ENCODE measurements at regions not wholly inside any gene's neighbourhood (a gene's known extent, or its start where the extent isn't known, plus 50 kb on each side); places are given as distances from the start of the nearest gene placed in this dataset.

GRCh38 chr14:65937960-65938316 is 525.4 kb downstream of the FUT8 start:
- no peaks in the 10 kb centered on the region for H3K9me3 ChIP-seq
- no peak for ATAC-seq

GRCh38 chr14:65938738-65939137 is 526.2 kb downstream of the FUT8 start:
- DNase-seq (no peak), FAIRE-seq (no peak), ATAC-seq (no peak)
- H3K27me3 ChIP-seq, result no peaks in the 10 kb centered on the region
- intact Hi-C loops (cut with DNase I), result no loop called here
- no peaks in the 10 kb centered on the region for H3K4me1 ChIP-seq
- no peak overlapping the region for H3K27ac ChIP-seq
- H3K36me3 ChIP-seq, result no peaks in the 10 kb centered on the region
- 44 to 55% methylated on average over 2 of the region's 2 CpGs for WGBS, 2 donors
- no peak overlapping the region for H3K4me3 ChIP-seq
- no peaks in the 10 kb centered on the region for H3K9me3 ChIP-seq
- TF ChIP-seq, protein P1, sequence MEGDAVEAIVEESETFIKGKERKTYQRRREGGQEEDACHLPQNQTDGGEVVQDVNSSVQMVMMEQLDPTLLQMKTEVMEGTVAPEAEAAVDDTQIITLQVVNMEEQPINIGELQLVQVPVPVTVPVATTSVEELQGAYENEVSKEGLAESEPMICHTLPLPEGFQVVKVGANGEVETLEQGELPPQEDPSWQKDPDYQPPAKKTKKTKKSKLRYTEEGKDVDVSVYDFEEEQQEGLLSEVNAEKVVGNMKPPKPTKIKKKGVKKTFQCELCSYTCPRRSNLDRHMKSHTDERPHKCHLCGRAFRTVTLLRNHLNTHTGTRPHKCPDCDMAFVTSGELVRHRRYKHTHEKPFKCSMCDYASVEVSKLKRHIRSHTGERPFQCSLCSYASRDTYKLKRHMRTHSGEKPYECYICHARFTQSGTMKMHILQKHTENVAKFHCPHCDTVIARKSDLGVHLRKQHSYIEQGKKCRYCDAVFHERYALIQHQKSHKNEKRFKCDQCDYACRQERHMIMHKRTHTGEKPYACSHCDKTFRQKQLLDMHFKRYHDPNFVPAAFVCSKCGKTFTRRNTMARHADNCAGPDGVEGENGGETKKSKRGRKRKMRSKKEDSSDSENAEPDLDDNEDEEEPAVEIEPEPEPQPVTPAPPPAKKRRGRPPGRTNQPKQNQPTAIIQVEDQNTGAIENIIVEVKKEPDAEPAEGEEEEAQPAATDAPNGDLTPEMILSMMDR (IDR thresholded peaks at IDR 0.05), result no peak

More at GRCh38 chr14:65937960-65938316, 525.4 kb downstream of the FUT8 start:
- Histone ChIP-seq H3K27ac (no peak overlapping the region), H3K4me3 (no peak overlapping the region), H3K36me3 (no peaks in the 10 kb centered on the region), H3K27me3 (no peaks in the 10 kb centered on the region), H3K4me1 (no peaks in the 10 kb centered on the region)
- TF ChIP-seq, protein P1 (IDR thresholded peaks at IDR 0.05), result no peak
- intact Hi-C loops (cut with DNase I), result no loop called here
- DNase-seq (no peak), FAIRE-seq (no peak)

DNA sequence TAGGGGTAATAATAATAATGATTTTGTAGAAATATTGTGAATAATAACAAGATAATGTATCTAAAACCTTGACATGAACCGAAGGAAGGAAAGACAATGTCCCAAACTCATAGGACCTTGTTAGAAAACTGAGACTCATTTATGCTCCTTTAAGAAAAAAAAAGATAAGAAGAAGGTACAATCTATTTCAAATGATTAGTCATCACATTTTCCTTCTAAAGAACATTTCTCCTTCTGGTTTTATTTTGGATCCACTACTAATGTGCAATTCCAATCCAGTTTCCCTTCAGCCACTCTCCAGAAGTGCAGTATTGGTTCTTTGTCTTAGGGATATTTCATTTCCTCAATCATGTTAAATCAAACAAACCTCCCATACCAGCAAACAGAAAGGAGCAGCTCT is 526.7 kb downstream of the FUT8 start:
- 52 to 70% methylated on average over 1 of the region's 1 CpG for WGBS, 2 donors
- Histone ChIP-seq H3K9me3 (no peaks in the 10 kb centered on the region), H3K27me3 (no peaks in the 10 kb centered on the region), H3K36me3 (no peaks in the 10 kb centered on the region), H3K4me1 (no peaks in the 10 kb centered on the region), H3K27ac (no peak overlapping the region), H3K4me3 (no peak overlapping the region)
- ATAC-seq (no peak), DNase-seq (no peak), FAIRE-seq (no peak)
- TF ChIP-seq, protein P1 (IDR thresholded peaks at IDR 0.05), result no peak
- intact Hi-C loops (cut with DNase I), result no loop called here

- WGBS, 2 donors, result 75 to 78% methylated on average over 9 of the region's 9 CpGs
- Histone ChIP-seq H3K27ac (no peak overlapping the region), H3K27me3 (no peaks in the 10 kb centered on the region), H3K36me3 (no peaks in the 10 kb centered on the region), H3K9me3 (no peaks in the 10 kb centered on the region), H3K4me1 (no peaks in the 10 kb centered on the region), H3K4me3 (no peak overlapping the region)
- TF ChIP-seq, protein P1 (IDR thresholded peaks at IDR 0.05), result no peak
- intact Hi-C loops (cut with DNase I), result no loop called here
- no peak for FAIRE-seq
- no peak for DNase-seq
- no peak for ATAC-seq
These were observed 527.7 kb downstream of the FUT8 start for GRCh38 chr14:65940056-65940735.

DNA sequence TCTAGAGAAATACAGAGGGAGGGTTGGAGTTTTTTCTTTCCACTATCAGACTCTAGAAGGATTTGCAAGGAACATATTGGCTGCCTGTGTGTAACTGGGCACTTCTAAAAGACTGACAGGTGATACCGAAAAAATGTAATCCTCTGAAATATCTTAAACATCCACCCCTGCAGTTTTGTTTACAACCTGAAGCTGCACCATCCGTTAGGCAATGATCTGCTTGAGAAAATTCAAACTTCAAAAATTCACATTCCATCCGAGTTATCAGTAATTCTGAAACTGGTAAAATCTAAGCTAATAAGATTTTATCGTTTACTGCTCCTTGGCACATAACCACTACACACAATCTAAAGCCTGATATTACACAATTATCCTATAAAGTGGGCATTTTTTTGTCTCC is 528.6 kb downstream of the FUT8 start:
- FAIRE-seq (no peak), DNase-seq (no peak), ATAC-seq (no peak)
- H3K27me3 ChIP-seq, result no peaks in the 10 kb centered on the region
- no peaks in the 10 kb centered on the region for H3K36me3 ChIP-seq
- no peaks in the 10 kb centered on the region for H3K9me3 ChIP-seq
- no peaks in the 10 kb centered on the region for H3K4me1 ChIP-seq
- no peak overlapping the region for H3K27ac ChIP-seq
- TF ChIP-seq, protein P1 (IDR thresholded peaks at IDR 0.05), result no peak
- intact Hi-C loops (cut with DNase I), result no loop called here
- no peak overlapping the region for H3K4me3 ChIP-seq
- WGBS, 2 donors, result 36 to 39% methylated on average over 4 of the region's 4 CpGs

Measured in pancreas (tissue), 10 donors.